ENCODE measurements at regions not wholly inside any gene's neighbourhood (a gene's known extent, or its start where the extent isn't known, plus 50 kb on each side); places are given as distances from the start of the nearest gene placed in this dataset.

- H3K4ac ChIP-seq (ENCODE audit: low read depth, low read length) = no peak overlapping the region
- no peak overlapping the region for H2AFZ ChIP-seq (ENCODE audit: low read length)
- no peak overlapping the region for H2BK120ac ChIP-seq (ENCODE audit: low read depth, low read length, poor library complexity, severe bottlenecking)
- H3K4me1 ChIP-seq (ENCODE audit: insufficient read depth, low read length) = no peaks in the 10 kb centered on the region
- no peak overlapping the region for H3K4me2 ChIP-seq (ENCODE audit: insufficient read depth, insufficient read length, low read length)
- no peak overlapping the region for H2BK15ac ChIP-seq (ENCODE audit: low read depth, low read length)
- peaks cover 20 to 30% of the 10 kb centered on the region in 2 experiments for H3K9me3 Mint-ChIP-seq
- no peaks in the 10 kb centered on the region for H3K9me3 ChIP-seq (ENCODE audit: control insufficient read depth, low read depth, low read length)
- H3T11ph ChIP-seq (ENCODE audit: low read length) = no peak overlapping the region
- H3K4me1 Mint-ChIP-seq = no peaks in the 10 kb centered on the region
- H4K8ac ChIP-seq (replicated peaks; ENCODE audit: insufficient read length, low read depth, low read length) = no peak overlapping the region
- no peaks in the 10 kb centered on the region for H3K79me2 ChIP-seq (ENCODE audit: insufficient read depth, low read length)
- no peak overlapping the region for H4K5ac ChIP-seq (ENCODE audit: insufficient read length, low read depth, low read length)
- no peak overlapping the region for H2BK5ac ChIP-seq (ENCODE audit: insufficient read length, low read length)
- no peak overlapping the region for H3K23ac ChIP-seq (ENCODE audit: insufficient read length, low read depth, low read length)
- no peak overlapping the region for H2BK20ac ChIP-seq (ENCODE audit: low read depth, low read length, poor library complexity, severe bottlenecking)
- no peaks in the 10 kb centered on the region for H3K27me3 Mint-ChIP-seq (ENCODE audit: low read depth)
- no peak for TF ChIP-seq CTCF (conservative IDR thresholded peaks at IDR 0.05)
- H3K36me3 Mint-ChIP-seq (ENCODE audit: insufficient read depth in 1 of 3, low read depth in 3 of 3) = peaks cover 0 to 19% (median 4%) of the 10 kb centered on the region in 3 experiments; a peak in 5 of 7 replicates
- H3K23me2 ChIP-seq (ENCODE audit: insufficient read length, low read depth, low read length, poor library complexity, severe bottlenecking) = no peaks in the 10 kb centered on the region
- no peak overlapping the region for H3K14ac ChIP-seq (ENCODE audit: insufficient read depth, low read length)
- no peak overlapping the region for H4K91ac ChIP-seq (ENCODE audit: insufficient read length, low read depth, low read length)
- no peaks in the 10 kb centered on the region for H4K20me1 ChIP-seq (ENCODE audit: control insufficient read depth, insufficient read depth, insufficient read length)
- H3K4me3 Mint-ChIP-seq = no peak overlapping the region
- no peak overlapping the region for H3K9ac ChIP-seq (ENCODE audit: extremely low read depth, insufficient read length, low read length)
- no peak for DNase-seq
- H3K79me1 ChIP-seq (ENCODE audit: insufficient read depth, low read depth, low read length, poor library complexity, severe bottlenecking) = no peaks in the 10 kb centered on the region
- no peak overlapping the region for H3K27ac ChIP-seq (ENCODE audit: insufficient read length, low read depth, low read length)
- H3K18ac ChIP-seq (ENCODE audit: insufficient read length, low read depth, low read length) = no peak overlapping the region
- no peak overlapping the region for H2BK12ac ChIP-seq (ENCODE audit: insufficient read length, low read depth, low read length)
- H3K56ac ChIP-seq (ENCODE audit: insufficient read length, low read depth, low read length) = no peak overlapping the region
- H2AK5ac ChIP-seq (ENCODE audit: insufficient read length, low read length) = no peak overlapping the region
- no peaks in the 10 kb centered on the region for H3K27me3 ChIP-seq (ENCODE audit: insufficient read depth, low read length)
- WGBS (ENCODE audit: extremely low coverage, insufficient read length, low lambda C conversion rate) = no CpG with 5 or more reads among the region's 2 CpGs
- H3K27ac Mint-ChIP-seq = no peak overlapping the region
Measured at GRCh38 chr2:103945083-103945482, 908.8 kb upstream of the POU3F3 start.

Data from H9 (cell line).